Stimulated activated CD4-positive, alpha-beta T cell treated with anti-CD3 and anti-CD28 coated beads, Interleukin-15, amount 100 ng/mL, for 24 hours (primary cell): ENCODE measurements at regions not wholly inside any gene's neighbourhood (a gene's known extent, or its start where the extent isn't known, plus 50 kb on each side); places are given as distances from the start of the nearest gene placed in this dataset.
"Not testable (repeated sequence)": the region's sequence is repeated elsewhere in the genome, so short reads cannot be mapped to it uniquely, and the experiment has no call there.

Experiments used
- DNase-seq: peaks from one replicate; pipeline ENCODE4 v3.0.0-alpha.2; 2020

DNA sequence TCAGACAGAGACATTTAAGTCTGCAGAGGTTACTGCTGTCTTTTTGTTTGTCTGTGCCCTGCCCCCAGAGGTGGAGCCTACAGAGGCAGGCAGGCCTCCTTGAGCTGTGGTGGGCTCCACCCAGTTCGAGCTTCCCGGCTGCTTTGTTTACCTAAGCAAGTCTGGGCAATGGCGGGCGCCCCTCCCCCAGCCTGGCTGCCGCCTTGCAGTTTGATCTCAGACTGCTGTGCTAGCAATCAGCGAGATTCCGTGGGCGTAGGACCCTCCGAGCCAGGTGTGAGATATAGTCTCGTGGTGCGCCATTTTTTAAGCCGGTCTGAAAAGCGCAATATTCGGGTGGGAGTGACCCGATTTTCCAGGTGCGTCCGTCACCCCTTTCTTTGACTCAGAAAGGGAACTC lies 245.0 kb upstream of the CDH2 start:
- DNase-seq = not testable (repeated sequence)

DNA sequence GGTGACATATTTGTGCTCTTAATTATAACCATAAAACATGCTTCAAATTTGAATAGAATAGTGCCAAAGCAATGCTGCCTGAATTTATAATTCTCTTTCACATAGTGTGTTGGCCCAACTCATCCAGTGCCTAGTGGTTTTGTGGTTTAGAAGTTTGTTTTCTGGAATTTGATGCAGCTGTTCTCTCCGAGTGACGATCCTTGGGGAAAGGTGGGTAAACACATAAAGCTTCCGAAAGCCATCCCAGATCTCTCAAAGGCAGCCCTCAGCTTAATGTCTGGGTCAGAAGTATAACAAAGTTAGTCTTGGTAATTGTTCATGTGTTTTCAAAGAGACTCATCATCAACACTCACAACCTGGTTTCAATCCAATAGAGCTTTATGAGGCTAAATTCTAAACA lies 235.6 kb upstream of the CDH2 start:
- no peak for DNase-seq

GRCh38 chr18:28411806-28412205 lies 234.9 kb upstream of the CDH2 start:
- no peak for DNase-seq

- DNase-seq = no peak
These were observed 232.9 kb upstream of the CDH2 start for GRCh38 chr18:28409811-28410210.

DNA sequence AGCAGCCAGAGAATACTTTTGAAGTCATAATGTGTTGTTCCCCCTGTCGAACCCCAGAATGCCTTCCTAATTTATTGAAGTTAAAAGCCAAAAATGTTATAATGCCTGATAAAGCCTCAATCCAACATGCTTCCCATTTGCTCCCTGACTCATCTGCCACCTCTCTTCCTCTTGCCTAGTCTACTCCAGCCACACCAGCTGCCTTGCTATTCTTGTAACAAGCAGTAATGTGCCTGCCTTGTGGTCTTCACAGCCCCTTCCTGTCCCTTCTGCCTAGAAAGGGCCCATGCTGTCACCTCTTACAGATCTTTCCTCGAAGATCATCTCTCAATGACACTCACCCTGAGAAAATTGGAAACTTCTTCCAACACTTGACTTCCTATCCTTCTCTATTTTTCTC lies 231.6 kb upstream of the CDH2 start:
- DNase-seq = no peak

DNA sequence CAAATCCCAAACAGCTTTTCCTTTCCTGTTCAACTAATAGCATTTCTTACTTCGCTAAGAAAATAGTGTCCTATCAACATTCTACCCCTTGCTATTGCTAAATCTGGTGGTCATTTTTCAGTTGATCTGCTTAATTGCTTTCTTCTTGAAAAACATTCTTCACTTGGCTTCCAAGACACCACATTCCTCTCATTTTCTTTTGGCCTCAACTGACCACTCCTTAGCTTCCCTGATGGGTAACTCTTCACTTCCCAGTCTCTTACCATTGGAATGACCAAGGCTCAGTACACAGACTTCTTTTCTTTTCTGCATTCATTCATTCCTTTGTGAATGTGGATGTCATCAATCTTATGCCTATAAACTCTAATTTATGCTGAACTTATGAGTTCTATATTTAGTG lies 230.8 kb upstream of the CDH2 start:
- DNase-seq = no peak

- DNase-seq = no peak
These were observed 229.6 kb upstream of the CDH2 start for GRCh38 chr18:28406533-28406932.

GRCh38 chr18:28404694-28405093 lies 227.8 kb upstream of the CDH2 start:
- no peak for DNase-seq

GRCh38 chr18:28399781-28400362 lies 222.9 kb upstream of the CDH2 start:
- no peak for DNase-seq

DNA sequence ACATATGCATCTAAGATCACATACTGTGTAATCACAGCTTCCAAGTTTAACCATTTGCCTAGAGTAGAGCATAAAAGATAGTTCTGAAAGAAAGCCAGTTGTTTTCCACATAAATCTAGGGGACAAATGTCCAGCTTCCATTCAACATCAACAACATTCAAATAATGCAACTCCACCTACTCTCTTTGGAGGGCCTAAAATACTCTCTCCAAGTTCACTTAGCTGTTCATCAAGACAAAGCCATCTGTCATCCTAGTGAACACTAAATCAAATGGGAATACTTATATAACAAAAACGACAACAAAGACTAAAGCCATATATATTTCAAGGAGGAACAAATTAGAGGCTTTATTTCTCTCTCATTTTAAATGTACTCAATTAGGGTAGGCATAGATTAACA lies 221.5 kb upstream of the CDH2 start:
- no peak for DNase-seq

- DNase-seq = no peak
These were observed 213.1 kb upstream of the CDH2 start for GRCh38 chr18:28390022-28390421.

GRCh38 chr18:28382215-28382879 lies 205.4 kb upstream of the CDH2 start:
- no peak for DNase-seq

DNA sequence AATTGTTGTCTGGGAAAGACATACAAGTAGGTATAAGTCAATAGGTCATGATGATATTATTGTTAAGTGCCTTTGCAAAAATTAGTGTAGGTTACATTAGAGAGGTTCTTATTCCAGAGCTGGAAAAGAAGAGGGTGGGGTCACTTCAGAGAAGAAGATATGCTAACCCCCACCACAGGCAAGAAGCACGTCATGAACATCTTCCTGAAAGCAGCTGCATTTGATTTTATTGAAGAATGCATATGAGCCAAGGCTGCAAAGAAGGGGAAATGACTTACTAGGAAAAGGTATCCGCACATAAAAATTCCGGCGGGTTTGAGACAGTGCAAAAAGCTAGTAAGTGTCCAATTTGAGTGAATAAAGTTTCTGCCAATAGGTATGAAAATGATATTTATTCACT lies 195.3 kb upstream of the CDH2 start:
- DNase-seq = no peak

DNA sequence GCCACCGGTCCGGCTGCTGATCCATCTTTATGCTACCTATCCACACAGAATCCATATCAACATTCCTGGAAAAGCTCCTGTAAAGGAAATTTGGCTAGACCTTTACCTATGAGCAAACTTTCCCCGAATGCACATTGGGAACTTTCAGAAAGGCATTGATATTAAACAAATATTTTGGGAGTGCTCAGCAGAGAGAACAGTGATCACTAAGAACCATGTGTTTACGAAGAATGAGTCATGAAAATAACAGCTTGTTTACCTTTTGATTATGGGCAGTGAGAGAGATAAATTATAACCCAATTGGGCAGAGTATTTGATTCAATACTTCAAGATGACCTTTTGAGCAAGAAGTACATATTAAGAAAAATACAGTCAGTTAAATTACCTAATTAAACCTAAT lies 189.7 kb upstream of the CDH2 start:
- no peak for DNase-seq

- DNase-seq = no peak
These were observed 188.5 kb upstream of the CDH2 start for GRCh38 chr18:28365411-28365831.

DNA sequence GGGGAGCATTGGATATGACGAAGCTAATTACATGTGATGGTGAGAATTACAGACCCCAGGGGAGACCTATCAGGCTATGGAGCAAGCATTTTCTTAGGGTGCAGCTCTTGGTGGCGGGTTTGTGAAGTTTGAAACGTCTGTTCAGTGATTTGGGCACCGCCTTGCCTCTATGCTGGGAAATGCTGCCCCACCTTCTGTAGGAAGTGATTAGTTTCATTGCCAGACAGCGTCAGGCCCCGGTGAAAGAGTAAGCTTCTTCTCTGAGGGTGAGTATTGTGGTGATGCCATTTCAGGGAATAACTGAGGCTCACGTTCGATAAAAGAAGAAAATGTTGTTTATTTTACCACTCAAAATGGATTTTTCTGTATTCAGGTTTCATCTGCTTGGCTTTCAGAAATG lies 186.2 kb upstream of the CDH2 start:
- no peak for DNase-seq

DNA sequence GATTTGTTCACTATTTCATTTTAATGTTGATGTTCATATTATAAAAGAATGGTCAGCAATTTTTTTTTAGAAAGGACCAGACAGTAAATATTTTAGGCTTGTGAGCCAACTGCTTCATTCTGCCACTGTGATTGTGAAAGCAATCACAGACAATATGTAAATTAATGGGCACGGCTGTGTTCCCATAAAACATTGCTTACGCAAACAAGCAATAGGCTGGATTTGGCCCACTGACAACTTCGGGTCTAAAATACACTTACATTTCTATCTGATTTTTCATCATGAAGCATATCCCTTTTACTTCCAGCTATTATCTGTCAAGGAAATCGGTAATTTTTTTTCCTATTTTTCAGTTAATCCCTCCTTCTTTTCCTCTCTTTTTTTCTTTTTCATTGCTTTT lies 182.2 kb upstream of the CDH2 start:
- no peak for DNase-seq

DNA sequence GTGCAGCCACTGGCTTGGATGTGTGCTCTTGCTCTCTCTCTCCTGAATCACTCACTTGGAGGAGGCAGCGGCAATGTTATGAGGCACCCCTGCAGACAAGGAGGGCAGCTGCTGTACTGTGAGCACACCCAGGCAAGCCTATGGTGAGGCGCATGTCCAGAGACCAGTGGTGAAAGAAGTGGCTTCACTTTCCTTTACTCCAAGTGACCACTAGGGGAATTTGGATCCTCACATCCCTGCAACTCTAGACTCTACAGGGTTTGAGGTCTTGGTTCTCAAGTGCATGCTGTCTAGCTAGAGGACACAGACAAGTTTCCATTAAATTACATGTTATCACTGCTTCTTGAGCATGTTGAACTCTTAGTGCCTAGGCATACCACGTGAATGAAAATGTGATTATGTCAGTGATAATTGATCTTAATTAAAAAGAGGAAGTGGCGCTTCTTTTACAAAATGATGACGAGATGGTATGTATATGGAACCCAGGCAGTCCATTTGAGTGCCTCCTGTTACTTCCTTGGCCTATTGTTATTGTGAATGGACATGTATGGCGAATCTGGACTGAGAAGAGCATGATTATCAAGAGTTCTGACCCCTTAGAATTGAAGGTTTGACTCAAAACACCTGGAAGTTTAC lies 181.0 kb upstream of the CDH2 start:
- no peak for DNase-seq

DNA sequence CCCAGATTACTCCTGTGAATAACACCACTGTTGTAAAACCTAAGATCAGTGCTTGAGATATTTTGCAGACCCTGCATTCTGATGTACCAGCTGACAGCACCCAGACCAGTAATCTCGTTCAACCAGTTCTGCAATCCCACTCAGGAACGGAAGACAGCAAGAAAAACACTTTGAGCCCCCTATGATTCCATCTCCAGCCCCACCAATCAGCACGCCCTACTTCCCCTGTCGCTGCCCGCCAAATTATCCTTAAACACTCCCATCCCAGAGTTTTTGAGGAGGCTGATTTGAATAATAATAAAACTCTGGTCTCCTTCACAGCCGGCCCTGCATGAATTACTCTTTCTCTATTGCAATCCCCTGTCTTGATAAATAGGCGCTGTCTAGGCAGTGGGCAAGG lies 173.9 kb upstream of the CDH2 start:
- DNase-seq = no peak

DNA sequence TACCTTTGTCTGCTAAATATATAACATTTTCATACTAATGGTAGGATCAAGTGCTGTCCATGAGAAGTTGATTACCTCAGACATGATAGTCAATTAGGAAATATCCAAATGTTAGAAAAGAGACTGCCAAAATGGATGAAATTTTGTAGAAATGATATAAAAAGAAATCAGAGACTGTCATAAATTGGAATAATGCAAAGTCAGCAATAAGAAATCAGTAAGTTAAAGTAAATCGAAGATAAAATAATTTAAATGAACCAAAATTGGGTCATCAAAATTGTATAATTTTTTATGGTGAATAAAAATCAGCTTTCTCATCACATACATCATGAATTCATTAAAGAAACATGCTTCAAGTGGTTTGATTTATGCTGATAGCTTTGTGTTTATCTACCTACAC lies 165.3 kb upstream of the CDH2 start:
- no peak for DNase-seq

DNA sequence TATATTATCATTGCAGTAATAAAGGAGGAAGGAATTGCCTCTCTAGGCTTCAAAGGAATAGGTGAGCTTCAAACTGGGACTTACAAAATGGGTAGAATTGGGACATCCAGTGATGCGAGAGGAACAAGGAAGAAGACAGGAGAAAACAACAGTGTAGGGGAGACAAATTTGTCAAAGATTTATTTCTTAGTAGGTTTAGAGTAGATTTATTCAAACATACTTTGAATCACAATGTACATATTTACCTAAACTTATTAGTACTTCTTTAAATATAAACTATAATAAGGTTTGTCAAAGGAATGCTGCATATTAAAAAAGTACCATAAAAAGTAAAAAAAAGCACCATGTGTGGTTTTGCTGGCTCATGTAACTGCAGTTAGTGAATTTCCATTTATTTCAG lies 161.4 kb upstream of the CDH2 start:
- DNase-seq = no peak

GRCh38 chr18:28334516-28334915 lies 157.6 kb upstream of the CDH2 start:
- no peak for DNase-seq

- DNase-seq = no peak
These were observed 155.1 kb upstream of the CDH2 start for GRCh38 chr18:28332071-28332470.

GRCh38 chr18:28331551-28331950 lies 154.6 kb upstream of the CDH2 start:
- DNase-seq = no peak

DNA sequence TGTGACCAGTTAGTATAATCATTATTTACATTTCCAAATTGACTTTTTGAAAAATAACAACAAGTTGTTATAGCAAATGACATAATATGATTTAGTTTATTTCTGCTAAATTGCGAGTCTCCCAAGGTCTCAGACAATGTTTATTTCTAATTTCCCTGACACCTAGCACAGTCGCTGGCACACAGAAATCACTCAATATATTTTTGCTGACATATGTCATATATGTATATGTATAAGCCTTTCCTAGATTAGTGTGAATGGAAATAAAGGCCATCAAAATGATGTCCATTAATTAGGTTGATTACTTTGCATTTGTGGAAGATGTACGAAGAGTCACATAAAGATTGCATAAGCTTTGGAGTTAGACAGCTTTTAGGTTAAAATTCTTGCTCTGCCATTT lies 136.7 kb upstream of the CDH2 start:
- no peak for DNase-seq
